HT-29 (cell line): ENCODE measurements at regions not wholly inside any gene's neighbourhood (a gene's known extent, or its start where the extent isn't known, plus 50 kb on each side); places are given as distances from the start of the nearest gene placed in this dataset.
A peak's percentile ranks its signal among the peaks of the same experiment; 100 is the strongest.

Source experiments
- DNase-seq: peaks from one replicate; pipeline ENCODE4 v3.0.0-alpha.2; 2015; ENCODE audit warnings: low spot score

DNA sequence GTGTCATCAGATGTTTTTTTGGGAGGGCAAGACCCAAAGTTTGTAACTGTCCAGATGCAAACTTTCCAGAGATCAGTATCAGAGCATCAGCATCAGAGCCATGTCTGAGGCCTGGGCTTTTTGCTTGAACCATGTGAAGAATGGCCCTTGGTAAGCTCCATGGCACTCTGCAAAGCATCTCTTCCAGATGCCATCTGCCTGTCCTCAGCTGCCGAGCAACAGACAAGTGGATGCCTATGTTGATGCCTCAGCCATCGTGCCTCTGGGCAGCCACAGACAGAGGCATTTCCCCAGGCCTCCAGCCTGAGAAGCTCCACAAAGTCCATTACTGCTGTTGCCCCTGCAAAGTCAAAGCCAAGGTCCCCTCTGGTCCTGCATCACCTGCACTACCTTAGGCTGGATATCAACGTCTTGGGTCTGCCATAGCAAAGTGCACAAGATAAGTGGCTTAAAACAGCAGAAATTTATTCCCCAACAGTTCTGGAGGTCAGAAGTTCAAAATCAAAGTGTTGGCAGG is 670.2 kb upstream of the MKI67 start:
- DNase-seq, result no peak

DNA sequence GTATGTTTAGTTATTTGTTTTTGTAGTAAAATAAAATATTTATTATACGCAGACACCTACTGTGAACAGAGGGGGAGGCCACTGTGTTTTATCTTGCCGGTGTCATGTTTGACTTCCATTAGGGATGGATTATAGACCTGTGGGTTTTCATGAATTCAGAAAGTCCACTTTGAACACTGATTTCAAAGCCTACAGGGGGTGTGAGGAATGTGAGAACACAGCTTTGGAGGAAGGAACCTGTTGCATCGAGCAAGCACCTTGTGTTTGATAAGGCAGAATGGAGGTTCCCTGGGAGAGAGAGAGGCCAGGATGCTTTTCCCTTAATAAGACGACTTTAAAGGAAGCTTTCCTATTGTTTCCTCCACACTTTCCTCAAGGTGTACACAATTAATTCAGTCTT is 665.0 kb upstream of the MGMT start:
- DNase-seq, result no peak

DNA sequence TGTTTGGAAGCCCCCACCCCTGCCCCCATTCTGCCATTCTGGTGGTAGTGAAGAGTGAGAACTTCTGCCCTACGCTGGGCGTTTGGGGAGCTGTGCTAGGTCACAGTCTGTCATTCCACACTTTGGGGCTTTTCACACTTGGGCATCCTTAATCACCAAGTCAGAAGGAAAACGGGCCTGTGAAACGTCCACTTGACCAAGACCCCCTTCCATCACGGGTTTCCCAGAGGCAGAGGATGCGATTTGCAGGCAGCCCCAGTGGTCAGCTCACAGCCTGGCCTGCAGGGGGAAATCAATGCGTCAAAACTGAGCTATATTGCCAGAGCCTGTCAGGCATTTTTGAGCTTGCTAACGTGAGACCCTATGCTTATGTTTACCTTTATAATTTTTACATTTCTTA is 663.3 kb upstream of the MGMT start:
- no peak for DNase-seq

DNA sequence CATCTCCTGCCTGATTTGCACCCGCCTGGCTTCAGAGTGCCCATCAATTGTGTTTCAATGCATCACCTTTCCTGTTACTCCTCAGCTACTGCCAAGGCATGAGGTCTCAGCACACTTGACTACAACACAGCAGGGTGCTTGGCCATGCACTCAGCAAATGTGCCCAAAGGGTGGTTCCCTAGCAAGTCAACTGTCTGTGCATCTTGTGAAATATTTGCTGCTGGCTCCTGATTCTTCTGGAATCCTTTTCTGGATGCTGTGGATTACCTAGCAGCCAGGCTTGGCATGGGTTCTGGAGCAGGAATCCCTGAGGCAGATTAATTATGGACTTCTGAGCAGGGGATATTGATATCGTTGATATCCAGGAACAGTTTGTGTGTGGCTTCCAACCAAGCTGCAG is 662.6 kb upstream of the MGMT start:
- DNase-seq, result no peak

DNA sequence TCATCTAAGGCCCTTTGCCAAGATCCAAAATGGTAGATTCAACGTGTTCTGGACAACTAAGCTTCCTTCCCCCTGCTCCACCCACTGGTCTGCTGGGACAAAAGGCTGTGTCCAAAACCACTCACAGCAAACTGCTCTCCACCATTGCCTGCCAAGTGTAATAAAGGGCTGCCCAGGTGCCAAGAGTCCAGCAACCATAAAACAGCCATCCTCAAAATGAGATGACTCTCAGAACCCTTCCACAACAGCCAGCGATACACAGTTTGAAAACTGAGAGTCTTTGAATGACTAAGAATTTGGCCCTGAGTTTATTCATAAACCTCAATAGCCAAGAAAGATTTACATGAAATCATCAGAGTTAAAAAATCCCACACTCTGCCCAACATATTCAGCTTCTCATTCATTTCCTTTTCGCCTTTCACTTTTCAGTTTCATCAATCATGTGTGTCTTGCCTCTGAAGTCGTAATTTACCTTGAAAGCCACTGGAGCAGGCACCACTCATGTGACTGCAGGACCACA is 658.1 kb upstream of the MGMT start:
- DNase-seq, result no peak

DNA sequence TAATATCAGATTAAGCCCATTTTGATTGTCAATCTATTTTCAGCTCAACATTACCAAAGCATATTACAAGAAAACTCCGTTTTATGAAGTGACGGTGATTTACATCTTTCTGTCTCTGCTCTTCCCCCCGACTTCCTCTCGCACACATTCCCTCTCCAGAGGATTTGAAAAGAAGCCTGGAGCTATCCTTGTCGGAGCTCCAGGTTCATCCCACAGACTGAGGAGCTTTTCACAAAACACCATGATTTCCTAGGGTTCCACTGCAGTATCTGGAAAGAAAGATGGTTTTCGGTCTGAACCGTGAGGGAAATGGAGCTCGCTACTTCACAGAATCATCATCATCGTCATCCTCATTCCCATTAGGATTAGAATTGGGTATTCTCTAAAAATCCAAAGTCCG is 655.5 kb upstream of the MGMT start:
- DNase-seq, result no peak

DNA sequence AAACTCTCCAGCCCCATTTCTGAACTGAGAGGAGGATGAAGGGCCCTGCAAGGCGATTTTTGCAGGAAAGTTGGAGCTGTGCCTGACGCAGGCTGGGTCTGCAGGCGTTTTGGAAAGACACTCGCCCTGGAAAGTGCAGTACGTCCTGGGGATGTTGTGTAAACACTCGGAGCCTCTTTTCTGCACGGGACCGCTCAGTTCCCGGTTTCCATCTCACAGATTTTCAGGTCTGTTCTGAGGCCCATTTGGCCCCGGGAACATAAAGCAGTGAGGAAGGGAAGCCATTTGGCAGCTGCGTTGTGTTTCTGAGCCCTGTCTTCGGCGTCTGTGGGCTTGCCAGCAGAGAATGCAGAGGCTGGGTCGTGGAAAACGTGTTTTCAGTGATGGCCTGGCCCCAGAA is 655.0 kb upstream of the MGMT start:
- no peak for DNase-seq

DNA sequence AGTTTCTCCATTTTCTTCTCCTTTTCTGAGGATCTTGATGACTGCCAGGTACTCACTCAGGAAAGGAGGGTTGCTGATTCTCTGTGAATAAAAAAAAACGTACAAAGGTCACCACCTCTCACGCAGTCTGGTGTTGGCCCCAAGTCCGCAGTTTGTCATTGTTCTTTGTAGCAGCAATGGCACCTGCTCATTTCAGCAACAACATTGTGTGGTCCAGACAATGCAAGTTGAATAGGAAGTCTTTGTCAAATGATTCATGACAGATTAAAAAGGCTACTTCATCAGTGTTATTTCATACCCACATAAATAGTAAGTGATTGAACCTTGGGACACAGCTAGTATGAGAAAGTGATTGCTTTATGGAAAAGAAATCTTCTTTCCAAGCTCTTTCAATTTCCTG is 653.5 kb upstream of the MGMT start:
- DNase-seq, result no peak

DNA sequence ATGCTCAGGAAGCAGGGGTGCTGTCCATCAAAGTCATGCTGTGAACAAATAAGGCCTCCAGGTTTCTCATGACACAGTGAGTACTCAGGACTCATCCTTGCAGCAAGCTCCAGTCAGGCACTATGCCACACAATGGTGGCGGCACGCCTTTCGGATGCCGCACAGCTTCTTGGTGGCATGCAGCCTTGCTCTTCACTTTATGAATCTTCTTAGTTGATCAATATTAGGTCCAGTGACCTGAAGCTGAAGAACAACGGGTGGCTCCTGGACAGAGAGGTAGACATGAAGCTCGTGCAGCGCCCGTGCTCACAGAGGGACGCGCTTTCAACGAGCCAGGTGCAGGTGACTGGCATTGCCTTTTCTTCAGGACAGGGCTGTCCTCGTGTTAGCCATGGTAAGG is 653.0 kb upstream of the MGMT start:
- no peak for DNase-seq

DNA sequence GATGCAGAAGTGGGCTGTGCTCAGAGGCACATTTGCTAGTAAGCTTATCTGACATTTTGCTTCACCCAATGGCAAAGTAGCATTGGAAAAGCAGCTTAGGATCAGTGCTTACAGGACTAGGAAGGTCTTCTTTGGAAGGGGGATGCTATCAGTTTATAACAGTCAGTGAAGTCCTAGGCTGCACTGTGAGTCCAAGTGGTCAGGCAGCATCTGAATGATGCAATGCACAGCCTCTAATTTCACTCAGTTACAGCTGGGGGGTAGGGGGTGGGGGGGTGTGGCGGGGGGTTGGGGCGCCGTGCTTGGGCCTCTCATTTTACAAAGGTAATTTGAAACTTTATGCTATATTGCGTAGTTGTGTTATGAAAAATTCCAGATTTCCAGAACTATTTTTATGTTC is 652.3 kb upstream of the MGMT start:
- DNase-seq, result no peak

DNA sequence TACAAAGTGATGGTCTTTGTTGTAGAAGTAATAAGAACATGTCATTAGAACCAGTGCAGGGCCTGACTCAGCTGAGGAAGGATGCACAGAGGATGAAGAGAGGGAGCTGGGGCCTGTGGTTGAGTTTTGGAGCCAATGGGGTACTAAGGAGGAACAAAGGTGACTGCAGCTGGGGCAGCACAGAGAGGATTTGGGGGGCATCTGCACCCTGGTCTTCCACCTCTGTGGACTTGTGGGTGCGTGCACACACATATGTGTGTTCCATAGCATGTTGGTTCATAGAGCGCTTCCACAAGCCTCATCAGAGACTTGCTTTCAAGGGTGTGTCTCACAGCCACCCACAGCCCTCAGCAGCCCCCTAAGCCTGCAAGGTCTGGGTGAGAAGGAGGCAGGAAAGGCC is 650.3 kb upstream of the MGMT start:
- DNase-seq, result no peak

DNA sequence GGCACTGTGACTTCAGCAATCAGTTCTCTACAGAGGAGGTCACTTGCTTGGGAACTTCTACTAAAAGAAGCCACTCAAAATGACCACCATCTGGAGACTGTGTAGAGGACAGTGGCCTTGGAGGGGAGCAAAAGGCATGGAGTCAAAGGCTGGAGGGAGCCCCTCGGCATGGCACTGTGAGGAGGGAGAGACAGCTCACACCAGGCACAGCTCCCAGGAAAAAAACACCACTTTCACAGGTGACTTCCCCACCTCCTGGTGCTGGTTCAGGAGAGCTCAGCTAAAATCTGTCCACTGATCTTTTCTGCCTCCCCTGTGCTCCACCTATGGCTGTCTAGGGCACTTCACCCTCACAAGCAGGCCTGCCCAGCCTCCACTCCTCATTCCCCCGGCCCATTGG is 649.4 kb upstream of the MGMT start:
- no peak for DNase-seq

DNA sequence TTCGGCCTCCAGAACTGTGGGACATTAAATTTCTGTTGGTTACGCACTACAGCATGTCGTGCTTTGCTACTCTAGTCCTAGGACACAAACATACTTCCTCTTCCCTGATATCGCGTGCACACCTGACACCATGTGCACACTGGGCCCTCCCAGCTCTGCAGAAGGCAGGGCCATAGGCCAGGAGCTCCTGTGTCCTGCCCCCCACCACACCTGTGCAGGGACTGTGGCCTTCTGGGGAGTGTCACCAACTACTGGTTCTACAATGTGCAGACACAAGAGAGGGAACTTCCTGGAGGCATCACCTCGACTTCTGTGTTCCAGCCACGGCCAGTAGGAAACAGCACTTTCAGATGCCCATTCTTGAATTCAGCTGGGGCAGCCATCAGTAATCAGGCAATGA is 646.4 kb upstream of the MGMT start:
- DNase-seq, result no peak

DNA sequence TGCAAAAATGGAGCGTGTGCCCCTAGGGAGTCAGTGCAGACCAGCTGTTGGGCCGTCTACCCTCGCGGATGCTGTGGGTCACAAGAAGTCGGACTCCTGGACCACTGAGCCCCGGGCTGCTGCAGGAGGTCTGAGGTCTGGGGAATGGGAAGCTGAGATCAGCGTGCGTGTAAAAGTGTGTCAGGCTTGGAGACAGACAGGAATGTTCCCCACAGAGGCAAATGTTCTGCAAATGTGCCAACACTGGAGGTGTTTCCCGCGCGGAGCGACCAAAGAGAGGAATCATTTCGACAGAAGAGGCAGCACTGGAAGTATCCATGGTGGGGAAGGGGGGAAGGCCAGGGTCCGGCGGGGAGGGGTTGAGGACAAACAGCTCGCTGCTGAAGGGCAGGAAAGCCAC is 643.8 kb upstream of the MGMT start:
- DNase-seq, result no peak

DNA sequence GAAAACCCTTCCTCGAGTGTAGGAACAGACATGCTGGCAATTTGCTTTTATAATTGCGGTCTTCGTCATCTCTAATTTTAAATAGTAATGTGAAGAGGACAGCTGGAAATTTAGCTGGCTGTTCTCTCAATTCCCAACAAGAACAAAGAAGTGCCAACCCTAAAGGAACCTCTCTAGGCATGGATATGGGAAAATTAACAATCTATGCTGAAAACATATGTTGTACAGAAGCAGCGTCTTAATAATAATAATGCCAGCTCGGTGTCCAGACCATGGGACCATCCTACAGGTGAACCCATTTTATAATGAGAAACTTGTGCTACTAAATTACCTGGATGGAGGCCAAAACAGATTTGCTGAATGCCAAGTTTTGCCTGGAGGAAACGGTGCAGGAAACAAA is 641.4 kb upstream of the MGMT start:
- DNase-seq, result no peak

DNA sequence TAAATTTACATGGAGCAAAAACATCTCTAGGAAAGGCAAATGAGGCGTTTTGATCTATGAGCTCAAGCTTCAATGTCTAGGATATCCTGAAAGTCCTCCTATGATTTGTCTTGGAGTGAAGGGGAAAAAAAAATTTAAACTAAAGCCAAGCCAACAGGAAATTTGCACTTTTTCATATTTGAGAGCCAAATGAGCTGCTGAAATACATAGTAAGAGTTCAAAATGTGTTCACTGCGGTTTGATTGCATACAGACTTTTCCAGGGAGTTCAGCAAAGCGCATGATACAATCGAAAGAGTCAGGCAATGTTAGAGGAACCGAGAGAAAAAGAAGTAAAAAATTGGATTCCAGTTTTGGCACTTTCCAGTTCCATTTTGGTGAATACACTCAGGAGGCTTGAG is 633.4 kb upstream of the MGMT start:
- no peak for DNase-seq

DNA sequence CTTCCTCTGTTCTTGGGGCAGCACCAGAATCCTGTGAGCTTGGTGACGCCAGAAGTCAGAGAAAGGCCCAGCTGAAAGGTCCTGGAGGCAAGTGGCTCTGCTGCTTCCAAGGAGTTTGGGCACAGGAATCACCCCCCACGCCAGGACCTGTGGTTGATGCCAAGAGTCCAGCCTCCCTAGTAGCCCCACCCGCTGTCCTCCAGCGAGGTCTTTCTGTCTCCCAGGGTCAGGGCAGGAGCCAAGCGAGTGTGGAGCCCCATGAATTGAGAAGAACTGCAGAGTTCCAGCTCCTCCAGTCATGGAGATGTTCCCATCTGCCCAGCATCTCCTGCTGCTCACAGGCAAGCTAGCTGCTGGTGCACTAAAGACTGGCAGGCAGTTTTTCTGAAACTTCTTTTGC is 631.7 kb upstream of the MGMT start:
- DNase-seq, result no peak

DNA sequence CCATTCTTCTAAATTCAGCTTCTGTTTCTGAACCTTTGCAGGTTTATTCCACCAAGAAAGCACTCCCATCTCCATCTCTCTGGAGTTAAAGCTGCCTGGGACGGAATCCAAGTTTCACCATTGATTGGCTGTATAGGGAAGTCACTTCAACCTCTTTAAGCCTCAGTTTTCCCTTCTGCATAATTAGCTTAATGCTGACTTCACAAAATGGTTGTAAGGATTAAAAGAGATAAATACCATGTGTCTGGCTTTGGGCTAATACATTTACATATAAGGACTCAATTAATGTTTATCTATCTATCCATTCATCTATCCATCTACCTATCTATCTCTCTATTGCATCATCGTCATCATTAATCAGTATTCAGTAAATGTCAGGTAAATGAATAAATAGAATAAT is 629.6 kb upstream of the MGMT start:
- no peak for DNase-seq

DNA sequence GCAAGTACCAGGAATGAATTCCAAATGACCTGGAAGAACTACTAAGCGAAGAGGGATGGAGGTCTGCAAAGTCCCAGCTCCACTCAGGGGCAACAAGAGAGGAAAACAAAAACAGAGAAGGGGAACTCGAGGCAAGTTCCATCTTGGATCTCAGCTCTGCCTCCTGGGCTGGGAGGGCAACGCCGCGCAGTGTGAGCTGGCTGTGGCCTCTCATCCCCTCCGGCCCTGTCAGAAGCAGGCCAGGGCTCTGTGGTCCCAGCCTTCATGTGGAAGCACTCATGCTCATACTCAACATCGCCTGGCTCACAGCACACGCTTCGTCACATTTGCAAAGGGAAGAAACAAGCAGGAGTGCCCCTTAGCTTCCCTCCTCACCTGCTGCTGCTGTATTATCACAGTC is 627.9 kb upstream of the MGMT start:
- DNase-seq, result no peak

DNA sequence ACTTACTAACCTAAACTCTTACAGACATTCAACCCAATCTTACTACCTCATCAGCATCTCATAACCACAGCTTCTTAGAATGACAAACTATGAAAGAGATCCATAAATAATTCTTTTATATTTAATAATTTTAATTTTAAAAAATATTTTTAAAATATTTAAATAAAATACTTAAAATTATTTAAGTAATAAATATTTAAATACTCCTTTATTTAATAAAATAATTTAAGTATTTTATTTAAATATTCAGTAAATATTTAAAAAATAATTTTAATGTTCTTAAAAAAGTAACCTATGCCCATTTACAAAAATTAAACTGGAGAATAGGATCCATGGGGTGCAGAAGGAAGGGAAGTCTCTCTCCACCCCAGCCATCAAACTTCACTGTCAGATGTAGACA is 627.3 kb upstream of the MGMT start:
- no peak for DNase-seq

DNA sequence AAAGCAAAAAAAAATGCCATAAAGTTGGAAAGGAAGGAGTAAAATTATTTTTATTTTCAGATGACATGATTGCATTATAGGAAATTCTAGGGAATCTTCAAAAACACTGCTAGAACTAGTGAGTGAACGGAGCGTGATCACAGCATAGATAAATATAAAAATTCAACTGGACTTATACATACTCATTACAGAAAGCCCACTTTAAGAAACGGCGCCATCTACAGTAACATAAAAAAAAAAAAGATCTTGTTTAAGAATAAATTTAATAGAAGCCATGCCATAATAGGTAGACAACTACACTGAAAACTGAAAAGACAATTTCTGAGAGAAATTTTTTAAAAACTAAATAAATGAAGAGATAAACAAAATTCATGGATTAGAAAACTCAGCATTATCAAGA is 623.1 kb upstream of the MGMT start:
- peak; percentile 4 for DNase-seq

DNA sequence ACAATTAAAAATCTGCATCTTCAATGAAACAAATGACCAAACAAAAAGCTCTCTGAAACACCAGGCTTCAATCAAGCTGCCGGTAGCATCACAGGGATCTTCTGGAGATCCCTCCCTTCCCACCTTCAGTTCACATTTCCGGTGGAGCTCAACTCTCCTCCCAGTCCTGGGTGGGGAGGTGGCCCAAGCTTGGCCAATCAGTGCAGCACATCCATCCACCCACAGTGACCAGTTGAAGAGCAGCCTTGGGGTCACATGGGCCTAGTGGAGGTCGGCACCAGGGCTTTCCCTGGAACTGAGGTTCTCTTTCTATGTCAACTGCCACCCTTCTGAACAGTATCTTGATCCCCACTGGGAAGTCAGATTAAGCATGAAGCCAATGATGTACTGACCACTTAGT is 620.1 kb upstream of the MGMT start:
- no peak for DNase-seq

DNA sequence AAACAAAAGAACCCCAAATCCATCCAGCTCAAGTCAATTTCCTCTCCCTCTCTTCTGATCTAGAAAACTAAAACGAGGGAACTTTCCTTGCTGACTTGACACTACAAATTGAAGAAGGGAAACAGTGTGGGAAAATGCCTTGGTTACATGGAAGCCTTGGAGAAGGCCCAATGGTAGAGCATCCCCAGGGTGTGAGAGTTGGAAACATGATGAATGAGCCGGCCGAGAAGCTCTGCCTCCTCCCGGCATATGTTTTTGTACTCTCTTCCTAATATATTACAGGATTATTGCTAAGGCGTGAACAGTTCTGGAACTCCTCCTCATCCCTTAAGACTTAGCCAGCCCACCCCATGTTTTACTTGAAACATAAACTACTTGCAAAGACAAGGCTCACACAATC is 618.2 kb upstream of the MGMT start:
- no peak for DNase-seq

DNA sequence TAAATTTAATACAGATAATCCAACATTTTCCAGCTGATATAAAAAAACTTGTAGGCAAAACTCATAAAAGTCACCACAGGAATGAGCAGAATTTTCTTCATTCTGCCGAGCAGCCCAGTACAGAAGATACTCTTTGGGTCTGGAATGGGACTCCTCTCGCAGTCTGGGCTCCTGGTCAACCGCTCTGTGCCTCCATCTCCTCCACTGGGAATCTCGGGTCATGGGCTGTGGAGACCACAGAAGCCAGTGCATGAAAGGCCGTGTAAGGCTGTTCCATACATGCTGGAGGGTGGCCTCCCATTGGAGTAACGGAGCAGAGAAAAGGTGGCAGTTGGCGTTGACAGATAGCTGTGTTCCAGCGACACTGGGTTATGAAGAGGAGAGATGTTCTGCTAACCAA is 616.4 kb upstream of the MGMT start:
- no peak for DNase-seq

DNA sequence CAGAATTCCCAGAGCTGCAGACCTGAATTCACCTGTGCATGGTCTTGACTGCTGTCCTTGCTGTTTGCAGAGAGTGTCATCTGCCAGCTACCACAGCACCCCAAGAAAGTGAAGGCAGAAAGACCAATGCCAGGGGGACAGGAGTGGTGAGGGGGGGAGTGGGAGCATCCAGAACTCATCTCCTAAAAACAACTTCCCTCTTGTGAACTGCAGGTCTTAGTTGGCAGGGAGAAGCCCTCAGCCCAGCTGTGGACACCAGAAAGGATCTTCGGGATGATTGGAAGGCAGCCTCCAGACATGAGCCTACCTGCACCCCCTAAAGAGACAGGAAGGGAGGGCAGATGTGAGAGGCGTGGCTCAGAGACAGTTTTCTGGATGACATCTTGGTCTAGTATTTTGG is 615.8 kb upstream of the MGMT start:
- DNase-seq, result no peak
